A673 (cell line): ENCODE measurements at regions not wholly inside any gene's neighbourhood (a gene's known extent, or its start where the extent isn't known, plus 50 kb on each side); places are given as distances from the start of the nearest gene placed in this dataset.

Experiments
- BruUV-seq: library from RNA; stranded (reverse); fragments of 400-500 nt; replicated peaks from 2 replicates; lab custom pipeline; 2021; lab: Mats Ljungman, UMichigan
- CTCF ChIA-PET: fragments of 300-600 bp; sonication (Branson Sonifier 250); formaldehyde crosslinking; loops from one replicate; lab custom pipeline; 2022; ENCODE audit warnings: antibody characterized with exemption; lab: Charles Lee
- POLR2A ChIA-PET: fragments of 300-600 bp; sonication (Branson Sonifier 250); formaldehyde crosslinking; loops from one replicate; lab custom pipeline; 2022; ENCODE audit warnings: antibody characterized with exemption; ENCODE audit not compliant: low non-redundant PET; lab: Charles Lee
- DNase-seq: peaks from one replicate; pipeline ENCODE4 v3.0.0-alpha.2; 2015; ENCODE audit warnings: low spot score
- H3K27ac ChIP-seq: fragments of 200-600 bp; sonication (generic); 2 replicates; pipeline ENCODE4 v1.5.1; 2016; ENCODE audit warnings: mixed run types, low read depth, mild to moderate bottlenecking, mixed read lengths, antibody characterized with exemption, low read length; ENCODE audit not compliant: poor library complexity, severe bottlenecking
- H3K27me3 ChIP-seq: fragments of 200-600 bp; sonication (generic); replicated peaks from 2 replicates; pipeline ENCODE4 v1.6.1; 2017; ENCODE audit warnings: mixed run types, low read depth, mild to moderate bottlenecking, mixed read lengths, antibody characterized with exemption, low read length; ENCODE audit not compliant: insufficient read depth, poor library complexity
- H3K36me3 ChIP-seq: fragments of 200-600 bp; sonication (generic); 2 replicates; pipeline ENCODE4 v1.6.1; 2016; ENCODE audit warnings: mixed run types, mild to moderate bottlenecking, mixed read lengths, antibody characterized with exemption, low read length; ENCODE audit not compliant: insufficient read depth, poor library complexity, severe bottlenecking
- H3K4me1 ChIP-seq: fragments of 200-600 bp; sonication (generic); 2 replicates; pipeline ENCODE4 v1.6.1; 2017; ENCODE audit warnings: mixed run types, mild to moderate bottlenecking, mixed read lengths, antibody characterized with exemption, low read length; ENCODE audit not compliant: insufficient read depth, poor library complexity, severe bottlenecking
- H3K4me3 ChIP-seq: fragments of 200-600 bp; sonication (generic); 2 replicates; pipeline ENCODE4 v1.5.1; 2016; ENCODE audit warnings: low read depth, mixed run types, mild to moderate bottlenecking, mixed read lengths, low read length; ENCODE audit not compliant: poor library complexity, severe bottlenecking
- H3K9me3 ChIP-seq: fragments of 200-600 bp; sonication (generic); 2 replicates; pipeline ENCODE4 v1.6.1; 2016; ENCODE audit warnings: mixed run types, low read depth, mild to moderate bottlenecking, mixed read lengths, antibody characterized with exemption, low read length; ENCODE audit not compliant: poor library complexity, severe bottlenecking
- CTCF ChIP-seq: fragments of 300-800, 200-600 bp; sonication (generic); conservative IDR thresholded peaks from 2 replicates; pipeline ENCODE4 v1.5.1; 2017; ENCODE audit warnings: low read depth, mild to moderate bottlenecking, antibody characterized with exemption, low read length, moderate library complexity, mixed read lengths
- EZH2 ChIP-seq: fragments of 200-600 bp; sonication (generic); IDR thresholded peaks from 2 replicates; pipeline ENCODE4 v1.6.1; 2017; ENCODE audit warnings: borderline replicate concordance, low read depth, mild to moderate bottlenecking, mixed read lengths, antibody characterized with exemption, low read length; ENCODE audit not compliant: poor library complexity, severe bottlenecking
- intact Hi-C: fragments of 100-400 bp; cut with micrococcal nuclease; formaldehyde crosslinking; loops from one replicate; pipeline ENCODE4 v1.10.0; 2022; ENCODE audit not compliant: unreplicated experiment

GRCh38 chr6:74117113-74117512, 421.1 kb downstream of the CD109 start:
- H3K27me3 ChIP-seq: no peaks in the 10 kb centered on the region
- DNase-seq: no peak
- intact Hi-C loops: no loop called here
- H3K9me3 ChIP-seq: no peaks in the 10 kb centered on the region
- BruUV-seq: no TSS peak
- H3K27ac ChIP-seq: no peak overlapping the region
- H3K4me1 ChIP-seq: no peaks in the 10 kb centered on the region
- ChIA-PET CTCF (no interaction called here), POLR2A (no interaction called here)
- H3K36me3 ChIP-seq: no peaks in the 10 kb centered on the region
- TF ChIP-seq EZH2: no peak
- no peak for TF ChIP-seq CTCF
- H3K4me3 ChIP-seq: no peak overlapping the region

- TF ChIP-seq EZH2 (no peak), CTCF (no peak)
- BruUV-seq: no TSS peak
- Histone ChIP-seq H3K9me3 (no peaks in the 10 kb centered on the region), H3K36me3 (no peaks in the 10 kb centered on the region), H3K27ac (no peak overlapping the region), H3K27me3 (no peaks in the 10 kb centered on the region), H3K4me1 (no peaks in the 10 kb centered on the region), H3K4me3 (no peak overlapping the region)
- ChIA-PET CTCF (no interaction called here), POLR2A (no interaction called here)
- peak; percentile 77 for DNase-seq
- intact Hi-C loops: no loop called here
These were observed 419.7 kb downstream of the CD109 start for GRCh38 chr6:74115674-74116073.

GRCh38 chr6:74114428-74114827, 418.4 kb downstream of the CD109 start:
- Histone ChIP-seq H3K27me3 (no peaks in the 10 kb centered on the region), H3K27ac (no peak overlapping the region), H3K36me3 (no peaks in the 10 kb centered on the region), H3K4me3 (no peak overlapping the region), H3K4me1 (no peaks in the 10 kb centered on the region), H3K9me3 (no peaks in the 10 kb centered on the region)
- TF ChIP-seq CTCF (no peak), EZH2 (no peak)
- intact Hi-C loops: no loop called here
- BruUV-seq: no TSS peak
- ChIA-PET CTCF (no interaction called here), POLR2A (no interaction called here)
- no peak for DNase-seq
